OCI-LY3 (cell line): ENCODE measurements at regions not wholly inside any gene's neighbourhood (a gene's known extent, or its start where the extent isn't known, plus 50 kb on each side); places are given as distances from the start of the nearest gene placed in this dataset.

Experiments
- EZH2phosphoT487 ChIP-seq: fragments of 200-600 bp; shearing (Covaris generic); IDR thresholded peaks from 2 replicates; pipeline ENCODE4 v1.6.1; 2018; ENCODE audit warnings: antibody characterized with exemption, mixed run types, low read depth
- TF ChIP-seq, protein P1 (sequence below): fragments of 200-600, 300-600 bp; sonication (generic); IDR thresholded peaks from 2 replicates; pipeline ENCODE4 v1.5.1; 2014; ENCODE audit warnings: antibody characterized with exemption, low read length, low read depth

DNA sequence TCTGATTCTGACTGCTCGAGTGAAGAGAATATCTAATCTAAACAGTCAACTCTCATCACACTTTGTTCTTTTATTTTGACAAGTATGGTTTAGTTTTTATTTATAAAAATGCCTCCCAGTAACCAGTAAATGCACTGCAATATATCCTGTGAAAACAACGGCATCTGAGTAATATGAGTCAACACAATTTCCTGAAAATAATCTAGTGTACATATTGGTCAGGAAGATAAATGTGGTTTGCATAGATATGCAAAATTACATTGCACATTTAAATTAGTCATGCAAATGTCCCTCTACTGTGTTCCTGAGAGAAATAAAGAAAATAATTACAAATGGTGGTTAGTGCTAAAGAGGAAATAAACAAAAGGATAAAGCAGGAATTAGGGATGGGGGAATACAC lies 1190.7 kb upstream of the SEL1L start:
- TF ChIP-seq, protein P1, sequence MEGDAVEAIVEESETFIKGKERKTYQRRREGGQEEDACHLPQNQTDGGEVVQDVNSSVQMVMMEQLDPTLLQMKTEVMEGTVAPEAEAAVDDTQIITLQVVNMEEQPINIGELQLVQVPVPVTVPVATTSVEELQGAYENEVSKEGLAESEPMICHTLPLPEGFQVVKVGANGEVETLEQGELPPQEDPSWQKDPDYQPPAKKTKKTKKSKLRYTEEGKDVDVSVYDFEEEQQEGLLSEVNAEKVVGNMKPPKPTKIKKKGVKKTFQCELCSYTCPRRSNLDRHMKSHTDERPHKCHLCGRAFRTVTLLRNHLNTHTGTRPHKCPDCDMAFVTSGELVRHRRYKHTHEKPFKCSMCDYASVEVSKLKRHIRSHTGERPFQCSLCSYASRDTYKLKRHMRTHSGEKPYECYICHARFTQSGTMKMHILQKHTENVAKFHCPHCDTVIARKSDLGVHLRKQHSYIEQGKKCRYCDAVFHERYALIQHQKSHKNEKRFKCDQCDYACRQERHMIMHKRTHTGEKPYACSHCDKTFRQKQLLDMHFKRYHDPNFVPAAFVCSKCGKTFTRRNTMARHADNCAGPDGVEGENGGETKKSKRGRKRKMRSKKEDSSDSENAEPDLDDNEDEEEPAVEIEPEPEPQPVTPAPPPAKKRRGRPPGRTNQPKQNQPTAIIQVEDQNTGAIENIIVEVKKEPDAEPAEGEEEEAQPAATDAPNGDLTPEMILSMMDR = no peak
- TF ChIP-seq EZH2phosphoT487 = no peak
